ENCODE measurements at regions not wholly inside any gene's neighbourhood (a gene's known extent, or its start where the extent isn't known, plus 50 kb on each side); places are given as distances from the start of the nearest gene placed in this dataset.

DNA sequence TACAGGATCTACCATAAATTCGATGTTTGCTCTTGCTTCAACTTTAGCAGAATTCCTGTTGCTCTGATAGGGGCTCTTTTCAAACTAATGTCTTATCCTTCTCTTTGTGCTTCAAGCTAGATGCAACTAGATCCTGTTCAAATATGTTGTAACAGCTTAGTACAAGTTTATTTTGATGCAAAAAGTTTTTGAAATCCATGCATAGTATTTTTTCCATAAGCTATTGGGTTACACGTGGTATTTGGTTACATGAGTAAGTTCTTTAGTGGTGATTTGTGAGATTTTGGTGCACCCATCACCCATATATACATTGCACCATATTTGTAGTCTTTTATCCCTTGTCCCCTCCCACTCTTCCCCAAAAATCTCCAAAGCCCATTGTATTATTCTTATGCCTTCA is 907.7 kb downstream of the LTN1 start:
- Histone ChIP-seq H3K4me1 (ENCODE audit: control insufficient read depth, insufficient read depth, low read length) (no peaks in the 10 kb centered on the region), H3K4me3 (ENCODE audit: low read length) (no peak overlapping the region), H3K9ac (ENCODE audit: extremely low read depth, low read length, poor library complexity, severe bottlenecking) (no peak overlapping the region), H3K36me3 (ENCODE audit: control insufficient read depth, insufficient read depth, low read length) (no peaks in the 10 kb centered on the region), H3K9me3 (ENCODE audit: control insufficient read depth, low read length) (peaks cover 21% of the 10 kb centered on the region), H3K27ac (ENCODE audit: low read depth, low read length) (no peak overlapping the region), H3K27me3 (ENCODE audit: control insufficient read depth, insufficient read depth, low read length, poor library complexity, severe bottlenecking) (no peaks in the 10 kb centered on the region)
- H3K9me3 Mint-ChIP-seq: peaks cover 18% of the 10 kb centered on the region
- H3K27ac Mint-ChIP-seq: no peak overlapping the region
- H3K36me3 Mint-ChIP-seq (ENCODE audit: low read depth): peaks cover 10% of the 10 kb centered on the region
- peaks cover 23% of the 10 kb centered on the region for H3K4me1 Mint-ChIP-seq
- no peak for DNase-seq
- TF ChIP-seq, protein P1, sequence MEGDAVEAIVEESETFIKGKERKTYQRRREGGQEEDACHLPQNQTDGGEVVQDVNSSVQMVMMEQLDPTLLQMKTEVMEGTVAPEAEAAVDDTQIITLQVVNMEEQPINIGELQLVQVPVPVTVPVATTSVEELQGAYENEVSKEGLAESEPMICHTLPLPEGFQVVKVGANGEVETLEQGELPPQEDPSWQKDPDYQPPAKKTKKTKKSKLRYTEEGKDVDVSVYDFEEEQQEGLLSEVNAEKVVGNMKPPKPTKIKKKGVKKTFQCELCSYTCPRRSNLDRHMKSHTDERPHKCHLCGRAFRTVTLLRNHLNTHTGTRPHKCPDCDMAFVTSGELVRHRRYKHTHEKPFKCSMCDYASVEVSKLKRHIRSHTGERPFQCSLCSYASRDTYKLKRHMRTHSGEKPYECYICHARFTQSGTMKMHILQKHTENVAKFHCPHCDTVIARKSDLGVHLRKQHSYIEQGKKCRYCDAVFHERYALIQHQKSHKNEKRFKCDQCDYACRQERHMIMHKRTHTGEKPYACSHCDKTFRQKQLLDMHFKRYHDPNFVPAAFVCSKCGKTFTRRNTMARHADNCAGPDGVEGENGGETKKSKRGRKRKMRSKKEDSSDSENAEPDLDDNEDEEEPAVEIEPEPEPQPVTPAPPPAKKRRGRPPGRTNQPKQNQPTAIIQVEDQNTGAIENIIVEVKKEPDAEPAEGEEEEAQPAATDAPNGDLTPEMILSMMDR (conservative IDR thresholded peaks at IDR 0.05): no peak
- H3K27me3 Mint-ChIP-seq (ENCODE audit: insufficient read depth): peaks cover 6% of the 10 kb centered on the region
- H3K4me3 Mint-ChIP-seq: no peak overlapping the region
- WGBS, 2 experiments (ENCODE audit: insufficient coverage in 1 of 2, insufficient read length in 1 of 2): 93 to 100% methylated on average over 1 of the region's 2 CpGs

DNA sequence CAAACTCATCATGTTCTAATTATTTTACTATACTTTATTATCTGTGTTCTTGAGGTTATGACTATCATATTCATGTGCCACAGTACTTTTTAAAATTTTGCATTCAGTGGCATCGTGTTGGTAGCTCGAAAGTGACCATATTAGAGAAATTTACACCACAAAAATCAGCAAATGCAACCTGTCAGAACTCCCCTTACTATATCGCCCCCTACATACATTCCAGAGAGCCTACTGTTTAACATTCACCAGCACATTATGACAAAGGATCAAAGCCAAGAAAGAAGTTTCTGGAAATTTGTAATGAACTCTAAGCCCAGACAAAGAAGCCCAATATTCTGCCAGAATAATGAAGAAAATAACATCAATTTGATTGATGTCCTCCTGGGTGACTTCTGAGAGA is 909.3 kb downstream of the LTN1 start:
- Histone ChIP-seq H3K9ac (ENCODE audit: extremely low read depth, low read length, poor library complexity, severe bottlenecking) (no peak overlapping the region), H3K4me1 (ENCODE audit: control insufficient read depth, insufficient read depth, low read length) (no peaks in the 10 kb centered on the region), H3K27me3 (ENCODE audit: control insufficient read depth, insufficient read depth, low read length, poor library complexity, severe bottlenecking) (no peaks in the 10 kb centered on the region), H3K4me3 (ENCODE audit: low read length) (no peak overlapping the region), H3K9me3 (ENCODE audit: control insufficient read depth, low read length) (peaks cover 21% of the 10 kb centered on the region), H3K27ac (ENCODE audit: low read depth, low read length) (no peak overlapping the region), H3K36me3 (ENCODE audit: control insufficient read depth, insufficient read depth, low read length) (no peaks in the 10 kb centered on the region)
- TF ChIP-seq, protein P1 (conservative IDR thresholded peaks at IDR 0.05): peak; percentile 58
- 83 to 87% methylated on average over 3 of the region's 3 CpGs for WGBS, 2 experiments (ENCODE audit: insufficient coverage in 1 of 2, insufficient read length in 1 of 2)
- Mint-ChIP-seq H3K36me3 (ENCODE audit: low read depth) (peaks cover 10% of the 10 kb centered on the region), H3K9me3 (peaks cover 16% of the 10 kb centered on the region), H3K4me1 (peaks cover 8% of the 10 kb centered on the region), H3K27ac (no peak overlapping the region), H3K27me3 (ENCODE audit: insufficient read depth) (peaks cover 6% of the 10 kb centered on the region), H3K4me3 (no peak overlapping the region)
- no peak for DNase-seq

DNA sequence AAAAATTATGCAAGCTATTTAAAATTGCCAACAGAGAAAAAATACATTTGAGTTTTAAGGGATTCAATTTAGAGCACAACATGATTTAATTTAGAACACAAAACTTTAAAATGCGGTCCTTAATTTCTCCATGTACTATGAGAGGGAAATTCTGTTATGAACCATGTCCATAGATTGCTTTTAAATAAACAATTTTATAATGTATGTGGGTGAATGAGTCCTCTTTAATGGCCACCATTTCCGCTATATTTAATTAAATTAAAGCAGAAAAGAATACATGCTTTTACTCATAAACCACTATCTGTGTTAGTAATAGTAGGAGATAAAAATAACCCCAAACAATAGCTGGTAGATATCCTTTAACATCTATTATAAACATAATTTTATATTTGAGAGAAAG is 914.6 kb downstream of the LTN1 start:
- H3K4me3 Mint-ChIP-seq: no peak overlapping the region
- no peaks in the 10 kb centered on the region for H3K36me3 ChIP-seq (ENCODE audit: control insufficient read depth, insufficient read depth, low read length)
- H3K9me3 ChIP-seq (ENCODE audit: control insufficient read depth, low read length): peaks cover 4% of the 10 kb centered on the region
- no peak overlapping the region for H3K27ac ChIP-seq (ENCODE audit: low read depth, low read length)
- H3K9ac ChIP-seq (ENCODE audit: extremely low read depth, low read length, poor library complexity, severe bottlenecking): no peak overlapping the region
- no peaks in the 10 kb centered on the region for H3K27me3 ChIP-seq (ENCODE audit: control insufficient read depth, insufficient read depth, low read length, poor library complexity, severe bottlenecking)
- H3K4me1 Mint-ChIP-seq: no peaks in the 10 kb centered on the region
- peaks cover 9% of the 10 kb centered on the region for H3K9me3 Mint-ChIP-seq
- no peaks in the 10 kb centered on the region for H3K4me1 ChIP-seq (ENCODE audit: control insufficient read depth, insufficient read depth, low read length)
- WGBS, 2 experiments (ENCODE audit: insufficient coverage in 1 of 2, insufficient read length in 1 of 2): 83% methylated on average over 1 of the region's 2 CpGs; no CpG with 5 or more reads in 1 of the 2 experiments
- H3K4me3 ChIP-seq (ENCODE audit: low read length): no peak overlapping the region
- no peak overlapping the region for H3K27ac Mint-ChIP-seq
- H3K36me3 Mint-ChIP-seq (ENCODE audit: low read depth): peaks cover 20% of the 10 kb centered on the region
- no peaks in the 10 kb centered on the region for H3K27me3 Mint-ChIP-seq (ENCODE audit: insufficient read depth)
- TF ChIP-seq, protein P1 (conservative IDR thresholded peaks at IDR 0.05): no peak
- no peak for DNase-seq

All from endodermal cell (in vitro differentiated cells).